ENCODE measurements at regions not wholly inside any gene's neighbourhood (a gene's known extent, or its start where the extent isn't known, plus 50 kb on each side); places are given as distances from the start of the nearest gene placed in this dataset.

- TF ChIP-seq MLLT1 (IDR thresholded peaks at IDR 0.05) (no peak), CHD2 (IDR thresholded peaks at IDR 0.05; ENCODE audit: borderline replicate concordance, low read depth, low read length) (no peak), CEBPB (IDR thresholded peaks at IDR 0.05; ENCODE audit: borderline replicate concordance in 1 of 2, low read depth in 2 of 2, low read length in 2 of 2) (no peak), TCF7 (IDR thresholded peaks at IDR 0.05; ENCODE audit: borderline replicate concordance) (no peak), RFX5 (IDR thresholded peaks at IDR 0.05; ENCODE audit: low read depth, low read length) (no peak), HCFC1 (IDR thresholded peaks at IDR 0.05; ENCODE audit: low read length) (no peak), POLR2A (IDR thresholded peaks at IDR 0.05; ENCODE audit: low read depth, low read length) (no peak), EZH2 (IDR thresholded peaks at IDR 0.05; ENCODE audit: borderline replicate concordance, control insufficient read depth, low read depth, low read length) (no peak), BRCA1 (IDR thresholded peaks at IDR 0.05; ENCODE audit: low read depth, low read length) (no peak), ZBED1 (IDR thresholded peaks at IDR 0.05; ENCODE audit: borderline replicate concordance) (no peak), SMC3 (IDR thresholded peaks at IDR 0.05; ENCODE audit: borderline replicate concordance, low read length) (no peak), FOS (IDR thresholded peaks at IDR 0.05; ENCODE audit: borderline replicate concordance, extremely low read depth, insufficient read length) (no peak)
- TF ChIP-seq, protein P1, sequence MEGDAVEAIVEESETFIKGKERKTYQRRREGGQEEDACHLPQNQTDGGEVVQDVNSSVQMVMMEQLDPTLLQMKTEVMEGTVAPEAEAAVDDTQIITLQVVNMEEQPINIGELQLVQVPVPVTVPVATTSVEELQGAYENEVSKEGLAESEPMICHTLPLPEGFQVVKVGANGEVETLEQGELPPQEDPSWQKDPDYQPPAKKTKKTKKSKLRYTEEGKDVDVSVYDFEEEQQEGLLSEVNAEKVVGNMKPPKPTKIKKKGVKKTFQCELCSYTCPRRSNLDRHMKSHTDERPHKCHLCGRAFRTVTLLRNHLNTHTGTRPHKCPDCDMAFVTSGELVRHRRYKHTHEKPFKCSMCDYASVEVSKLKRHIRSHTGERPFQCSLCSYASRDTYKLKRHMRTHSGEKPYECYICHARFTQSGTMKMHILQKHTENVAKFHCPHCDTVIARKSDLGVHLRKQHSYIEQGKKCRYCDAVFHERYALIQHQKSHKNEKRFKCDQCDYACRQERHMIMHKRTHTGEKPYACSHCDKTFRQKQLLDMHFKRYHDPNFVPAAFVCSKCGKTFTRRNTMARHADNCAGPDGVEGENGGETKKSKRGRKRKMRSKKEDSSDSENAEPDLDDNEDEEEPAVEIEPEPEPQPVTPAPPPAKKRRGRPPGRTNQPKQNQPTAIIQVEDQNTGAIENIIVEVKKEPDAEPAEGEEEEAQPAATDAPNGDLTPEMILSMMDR (IDR thresholded peaks at IDR 0.05 in 2 of 3, conservative IDR thresholded peaks at IDR 0.05 in 1 of 3; ENCODE audit: control insufficient read depth in 2 of 3, extremely low read depth in 1 of 3, insufficient read depth in 1 of 3, low read depth in 3 of 3, low read length in 3 of 3) = no peak
- TF ChIP-seq, protein P2, sequence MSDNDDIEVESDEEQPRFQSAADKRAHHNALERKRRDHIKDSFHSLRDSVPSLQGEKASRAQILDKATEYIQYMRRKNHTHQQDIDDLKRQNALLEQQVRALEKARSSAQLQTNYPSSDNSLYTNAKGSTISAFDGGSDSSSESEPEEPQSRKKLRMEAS (IDR thresholded peaks at IDR 0.05; ENCODE audit: low read depth, low read length) = no peak
These were observed 163.3 kb downstream of the MACROH2A1 start for GRCh38 chr5:135235551-135236227.
